SH-SY5Y (cell line): ENCODE measurements at regions not wholly inside any gene's neighbourhood (a gene's known extent, or its start where the extent isn't known, plus 50 kb on each side); places are given as distances from the start of the nearest gene placed in this dataset.

ENCODE experiments used
- GATA2 ChIP-seq: IDR thresholded peaks from 2 replicates; pipeline ENCODE4 v1.6.1; 2011; ENCODE audit warnings: mild to moderate bottlenecking, low read depth, low read length
- GATA3 ChIP-seq: IDR thresholded peaks from 2 replicates; pipeline ENCODE4 v1.6.1; 2011; ENCODE audit warnings: low read depth, mild to moderate bottlenecking, low read length, moderate library complexity

DNA sequence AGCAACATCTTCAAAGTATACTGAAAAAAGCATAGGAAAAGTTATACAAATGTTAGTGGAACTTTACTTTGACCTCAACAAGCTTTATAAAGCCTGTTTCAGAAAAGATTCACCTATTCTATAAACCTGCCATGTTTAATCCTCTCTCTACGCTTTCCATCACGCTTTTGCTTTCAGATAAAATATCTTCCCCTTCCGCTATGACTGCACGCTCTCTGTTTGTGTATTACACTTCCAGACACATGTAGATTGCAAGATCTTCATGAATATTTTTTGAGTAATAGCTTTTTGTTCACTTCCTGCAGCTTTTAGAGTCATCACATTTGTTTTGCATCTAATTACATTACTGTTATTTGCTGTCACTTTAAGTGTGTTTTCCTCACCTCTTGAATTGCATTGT is 271.4 kb downstream of the RASSF9 start:
- no peak for TF ChIP-seq GATA3
- TF ChIP-seq GATA2 = no peak
